ENCODE measurements at regions not wholly inside any gene's neighbourhood (a gene's known extent, or its start where the extent isn't known, plus 50 kb on each side); places are given as distances from the start of the nearest gene placed in this dataset.

GRCh38 chr10:94108200-94108599 is 114.5 kb downstream of the PLCE1 start:
- ATAC-seq = no peak
- Histone ChIP-seq H3K4me1 (no peaks in the 10 kb centered on the region), H3K27ac (no peak overlapping the region), H3K36me3 (no peaks in the 10 kb centered on the region), H3K27me3 (no peaks in the 10 kb centered on the region), H3K9me3 (no peaks in the 10 kb centered on the region), H3K4me3 (no peak overlapping the region)
- intact Hi-C loops (cut with DNase I) = no loop called here
- no peak for DNase-seq
- no peak for TF ChIP-seq POLR2A (IDR thresholded peaks at IDR 0.05)
- no peak for TF ChIP-seq CTCF (IDR thresholded peaks at IDR 0.05)
- WGBS (ENCODE audit: insufficient coverage, low coverage, low lambda C conversion rate, missing lambda C conversion rate) = 71% methylated on average over 2 of the region's 2 CpGs

DNA sequence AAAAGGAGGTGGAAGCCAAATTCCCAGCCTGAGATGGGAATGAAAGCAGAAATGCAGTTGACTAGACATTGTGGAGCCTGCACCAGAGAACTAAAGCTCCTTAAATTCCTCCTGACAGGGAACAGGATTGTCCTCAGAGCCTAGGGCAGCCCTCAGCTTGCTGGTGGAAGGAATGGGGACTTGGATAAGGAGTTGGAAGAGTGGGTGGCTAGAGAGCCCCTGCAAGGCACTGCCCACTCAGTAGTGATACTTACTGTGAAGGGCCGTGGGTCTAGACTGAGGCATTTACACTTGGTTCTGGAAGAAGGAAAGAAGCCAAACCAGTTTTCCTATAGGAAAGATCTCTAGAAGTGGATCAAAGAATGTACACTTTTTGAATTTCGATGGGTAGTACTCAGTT is 117.6 kb downstream of the PLCE1 start:
- Histone ChIP-seq H3K27ac (no peak overlapping the region), H3K9me3 (no peaks in the 10 kb centered on the region), H3K4me1 (no peaks in the 10 kb centered on the region), H3K27me3 (no peaks in the 10 kb centered on the region), H3K36me3 (no peaks in the 10 kb centered on the region), H3K4me3 (no peak overlapping the region)
- ATAC-seq = no peak
- 53% methylated on average over 2 of the region's 2 CpGs for WGBS (ENCODE audit: insufficient coverage, low coverage, low lambda C conversion rate, missing lambda C conversion rate)
- no peak for TF ChIP-seq CTCF (IDR thresholded peaks at IDR 0.05)
- no peak for TF ChIP-seq POLR2A (IDR thresholded peaks at IDR 0.05)
- intact Hi-C loops (cut with DNase I) = no loop called here
- DNase-seq = no peak

GRCh38 chr10:94112321-94112720 is 118.6 kb downstream of the PLCE1 start:
- no peak overlapping the region for H3K4me3 ChIP-seq
- no peaks in the 10 kb centered on the region for H3K27me3 ChIP-seq
- no peaks in the 10 kb centered on the region for H3K36me3 ChIP-seq
- H3K9me3 ChIP-seq = no peaks in the 10 kb centered on the region
- ATAC-seq = no peak
- DNase-seq = no peak
- H3K27ac ChIP-seq = no peak overlapping the region
- intact Hi-C loops (cut with DNase I) = no loop called here
- 48% methylated on average over 2 of the region's 2 CpGs for WGBS (ENCODE audit: insufficient coverage, low coverage, low lambda C conversion rate, missing lambda C conversion rate)
- no peak for TF ChIP-seq CTCF (IDR thresholded peaks at IDR 0.05)
- no peaks in the 10 kb centered on the region for H3K4me1 ChIP-seq

GRCh38 chr10:94115725-94116124 is 122.0 kb downstream of the PLCE1 start:
- intact Hi-C loops (cut with DNase I) = no loop called here
- Histone ChIP-seq H3K9me3 (no peaks in the 10 kb centered on the region), H3K36me3 (no peaks in the 10 kb centered on the region), H3K27me3 (no peaks in the 10 kb centered on the region), H3K4me3 (no peak overlapping the region), H3K4me1 (no peaks in the 10 kb centered on the region), H3K27ac (no peak overlapping the region)
- TF ChIP-seq CTCF (IDR thresholded peaks at IDR 0.05) (no peak), POLR2A (IDR thresholded peaks at IDR 0.05) (no peak)
- DNase-seq (no peak), ATAC-seq (no peak)
- WGBS (ENCODE audit: insufficient coverage, low coverage, low lambda C conversion rate, missing lambda C conversion rate) = 72% methylated on average over 4 of the region's 4 CpGs

DNA sequence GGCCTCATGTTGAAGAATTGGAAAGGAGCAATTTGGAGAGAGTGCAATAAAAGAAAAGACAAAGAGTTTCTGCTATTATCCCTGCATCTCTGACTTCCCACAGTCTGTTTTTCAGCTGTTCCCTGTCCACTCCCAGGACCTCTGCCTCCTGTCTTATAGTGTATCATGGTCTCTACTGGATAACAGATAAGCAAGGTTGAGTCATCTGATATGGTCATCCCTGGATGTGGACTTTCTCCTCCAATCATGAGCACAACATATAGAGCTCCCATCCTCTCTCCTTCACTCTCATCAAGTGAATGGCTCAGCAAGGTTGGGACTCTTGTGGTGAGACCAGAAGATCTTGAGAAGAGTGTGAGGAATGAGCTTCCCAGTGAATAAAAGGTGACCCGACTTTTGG is 123.1 kb downstream of the PLCE1 start:
- TF ChIP-seq CTCF (IDR thresholded peaks at IDR 0.05) = no peak
- no peak for TF ChIP-seq POLR2A (IDR thresholded peaks at IDR 0.05)
- no peak overlapping the region for H3K4me3 ChIP-seq
- H3K27ac ChIP-seq = no peak overlapping the region
- ATAC-seq = no peak
- H3K36me3 ChIP-seq = no peaks in the 10 kb centered on the region
- intact Hi-C loops (cut with DNase I) = no loop called here
- H3K9me3 ChIP-seq = no peaks in the 10 kb centered on the region
- no peaks in the 10 kb centered on the region for H3K27me3 ChIP-seq
- DNase-seq = no peak
- WGBS (ENCODE audit: insufficient coverage, low coverage, low lambda C conversion rate, missing lambda C conversion rate) = 67% methylated on average over 1 of the region's 1 CpG
- no peaks in the 10 kb centered on the region for H3K4me1 ChIP-seq

Data from right lobe of liver (tissue), 6 donors.